PFSK-1 (cell line): ENCODE measurements at regions not wholly inside any gene's neighbourhood (a gene's known extent, or its start where the extent isn't known, plus 50 kb on each side); places are given as distances from the start of the nearest gene placed in this dataset.

Experiments used
- POLR2AphosphoS5 ChIP-seq: IDR thresholded peaks from 2 replicates; pipeline ENCODE4 v1.6.1; 2012; ENCODE audit warnings: low read depth, mild to moderate bottlenecking, control low read depth, low read length, moderate library complexity
- SIN3A ChIP-seq: IDR thresholded peaks from 2 replicates; pipeline ENCODE4 v1.6.1; 2012; ENCODE audit warnings: mild to moderate bottlenecking, low read length, moderate library complexity, borderline replicate concordance; ENCODE audit not compliant: insufficient read depth
- TAF1 ChIP-seq: IDR thresholded peaks from 2 replicates; pipeline ENCODE4 v1.6.1; 2012; ENCODE audit warnings: low read length, control low read depth, borderline replicate concordance; ENCODE audit not compliant: insufficient read depth

- no peak for TF ChIP-seq TAF1
- no peak for TF ChIP-seq POLR2AphosphoS5
- no peak for TF ChIP-seq SIN3A
Observed at GRCh38 chr12:105440037-105440664, 109.7 kb downstream of the C12orf75 start.
